Panc1 (cell line): ENCODE measurements at regions not wholly inside any gene's neighbourhood (a gene's known extent, or its start where the extent isn't known, plus 50 kb on each side); places are given as distances from the start of the nearest gene placed in this dataset.

Source experiments
- ATAC-seq: fragments of 200-7000 bp; cut with Tn5 transposase; 2 replicates; pipeline ENCODE4 v1.9.1; 2020; ENCODE audit warnings: mild to moderate bottlenecking, moderate library complexity
- BruUV-seq: library from RNA; stranded (reverse); fragments of 400-500 nt; replicated peaks from 2 replicates; lab custom pipeline; 2021; lab: Mats Ljungman, UMichigan
- CTCF ChIA-PET: fragments of 300-600 bp; sonication (Branson Sonifier 250); formaldehyde crosslinking; loops from one replicate; lab custom pipeline; 2022; ENCODE audit warnings: antibody characterized with exemption; lab: Charles Lee
- POLR2A ChIA-PET: fragments of 300-600 bp; sonication (Branson Sonifier 250); formaldehyde crosslinking; loops from one replicate; lab custom pipeline; 2022; ENCODE audit warnings: antibody characterized with exemption; lab: Charles Lee
- DNase-seq: peaks from one replicate; pipeline ENCODE4 v3.0.0-alpha.2; 2010; ENCODE audit warnings: low read depth, low spot score
- H3K27ac ChIP-seq: 2 replicates; pipeline ENCODE4 v1.5.1; 2011; ENCODE audit warnings: mild to moderate bottlenecking, low read length, inconsistent platforms
- H3K27me3 ChIP-seq: fragments of 200-500 bp; sonication (Bioruptor generic); 2 replicates; pipeline ENCODE4 v1.6.0; 2014; ENCODE audit warnings: low read length, inconsistent platforms; ENCODE audit not compliant: control insufficient read depth, insufficient read depth
- H3K36me3 ChIP-seq: fragments of 200-500 bp; sonication (Bioruptor generic); 2 replicates; pipeline ENCODE4 v1.5.1; 2014; ENCODE audit warnings: inconsistent platforms, mild to moderate bottlenecking, low read length, moderate library complexity; ENCODE audit not compliant: control insufficient read depth, insufficient read depth
- H3K4me1 ChIP-seq: 2 replicates; pipeline ENCODE4 v1.5.1; 2011; ENCODE audit warnings: inconsistent platforms, mild to moderate bottlenecking, low read length, moderate library complexity; ENCODE audit not compliant: control insufficient read depth, insufficient read depth
- H3K4me3 ChIP-seq, 2 experiments: 2 replicates each; pipeline ENCODE4 v1.5.1; 2011 to 2012; ENCODE audit warnings: low read depth in 2 of 2, low read length in 2 of 2, mild to moderate bottlenecking in 2 of 2, inconsistent platforms in 1 of 2, moderate library complexity in 1 of 2
- H3K9me3 ChIP-seq: fragments of 200-500 bp; sonication (Bioruptor generic); 2 replicates; pipeline ENCODE4 v1.5.1; 2014; ENCODE audit warnings: low read depth, mild to moderate bottlenecking, inconsistent platforms, low read length, moderate library complexity; ENCODE audit not compliant: control insufficient read depth, insufficient read depth
- POLR2AphosphoS5 ChIP-seq: IDR thresholded peaks from 2 replicates; pipeline ENCODE4 v1.6.1; 2012; ENCODE audit warnings: mild to moderate bottlenecking, low read depth, low read length, moderate library complexity
- SIN3A ChIP-seq: IDR thresholded peaks from 2 replicates; pipeline ENCODE4 v1.6.1; 2012; ENCODE audit warnings: low read depth, mild to moderate bottlenecking, low read length, moderate library complexity, borderline replicate concordance; ENCODE audit not compliant: insufficient read depth
- TCF7L2 ChIP-seq: IDR thresholded peaks from 2 replicates; pipeline ENCODE4 v1.6.1; 2011; ENCODE audit warnings: mild to moderate bottlenecking, low read depth, low read length, inconsistent platforms
- in situ Hi-C: cut with HindIII; loops from 2 replicates; pipeline ENCODE4 v1.10.0; 2016; ENCODE audit warnings: low sequenced_read_pairs, low pct_unique_long_range_greater_than_20kb
- intact Hi-C: fragments of 100-400 bp; cut with micrococcal nuclease; formaldehyde crosslinking; loops from one replicate; pipeline ENCODE4 v1.10.0; 2022; ENCODE audit not compliant: unreplicated experiment
- TF ChIP-seq, protein P1 (sequence below): fragments of 450-650 bp; IDR thresholded peaks from 2 replicates; pipeline ENCODE4 v1.5.1; 2017; ENCODE audit warnings: mild to moderate bottlenecking
- TF ChIP-seq, protein P2 (sequence below), 2 experiments: IDR thresholded peaks; 2 replicates each; pipeline ENCODE4 v1.6.1; 2011 to 2012; ENCODE audit warnings: low read depth in 2 of 2, control low read depth in 1 of 2, low read length in 1 of 2, mild to moderate bottlenecking in 1 of 2, moderate library complexity in 1 of 2; ENCODE audit not compliant: insufficient read depth in 1 of 2

DNA sequence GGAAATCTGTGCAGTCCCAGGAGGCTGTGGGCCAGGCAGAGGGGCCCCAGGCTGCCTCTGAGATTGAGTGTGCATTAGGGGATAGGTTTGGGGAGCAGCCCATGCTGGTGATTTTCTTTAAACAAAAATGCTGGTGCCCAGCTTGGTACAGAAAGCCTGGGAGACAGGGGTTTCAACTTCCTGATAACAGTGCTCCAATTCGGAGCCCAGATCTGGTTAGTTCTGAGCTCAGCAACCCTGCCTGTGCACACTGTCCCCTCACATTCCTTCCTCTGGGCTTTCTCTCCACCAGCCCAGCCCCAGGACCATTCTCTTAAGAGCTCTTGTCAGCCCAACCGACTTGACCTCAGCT is 379.2 kb upstream of the ZMIZ1 start:
- ChIA-PET POLR2A (no interaction called here), CTCF (no interaction called here)
- intact Hi-C loops, result no loop called here
- Histone ChIP-seq H3K4me3 (no peak overlapping the region), H3K27me3 (no peaks in the 10 kb centered on the region), H3K9me3 (no peaks in the 10 kb centered on the region), H3K4me1 (no peaks in the 10 kb centered on the region), H3K36me3 (no peaks in the 10 kb centered on the region), H3K27ac (no peak overlapping the region)
- BruUV-seq, result no TSS peak
- in situ Hi-C loops, result no loop called here
- DNase-seq (no peak), ATAC-seq (no peak)
- TF ChIP-seq, protein P1, sequence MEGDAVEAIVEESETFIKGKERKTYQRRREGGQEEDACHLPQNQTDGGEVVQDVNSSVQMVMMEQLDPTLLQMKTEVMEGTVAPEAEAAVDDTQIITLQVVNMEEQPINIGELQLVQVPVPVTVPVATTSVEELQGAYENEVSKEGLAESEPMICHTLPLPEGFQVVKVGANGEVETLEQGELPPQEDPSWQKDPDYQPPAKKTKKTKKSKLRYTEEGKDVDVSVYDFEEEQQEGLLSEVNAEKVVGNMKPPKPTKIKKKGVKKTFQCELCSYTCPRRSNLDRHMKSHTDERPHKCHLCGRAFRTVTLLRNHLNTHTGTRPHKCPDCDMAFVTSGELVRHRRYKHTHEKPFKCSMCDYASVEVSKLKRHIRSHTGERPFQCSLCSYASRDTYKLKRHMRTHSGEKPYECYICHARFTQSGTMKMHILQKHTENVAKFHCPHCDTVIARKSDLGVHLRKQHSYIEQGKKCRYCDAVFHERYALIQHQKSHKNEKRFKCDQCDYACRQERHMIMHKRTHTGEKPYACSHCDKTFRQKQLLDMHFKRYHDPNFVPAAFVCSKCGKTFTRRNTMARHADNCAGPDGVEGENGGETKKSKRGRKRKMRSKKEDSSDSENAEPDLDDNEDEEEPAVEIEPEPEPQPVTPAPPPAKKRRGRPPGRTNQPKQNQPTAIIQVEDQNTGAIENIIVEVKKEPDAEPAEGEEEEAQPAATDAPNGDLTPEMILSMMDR, result no peak
- TF ChIP-seq SIN3A (no peak), POLR2AphosphoS5 (no peak), TCF7L2 (no peak)
- TF ChIP-seq, protein P2, sequence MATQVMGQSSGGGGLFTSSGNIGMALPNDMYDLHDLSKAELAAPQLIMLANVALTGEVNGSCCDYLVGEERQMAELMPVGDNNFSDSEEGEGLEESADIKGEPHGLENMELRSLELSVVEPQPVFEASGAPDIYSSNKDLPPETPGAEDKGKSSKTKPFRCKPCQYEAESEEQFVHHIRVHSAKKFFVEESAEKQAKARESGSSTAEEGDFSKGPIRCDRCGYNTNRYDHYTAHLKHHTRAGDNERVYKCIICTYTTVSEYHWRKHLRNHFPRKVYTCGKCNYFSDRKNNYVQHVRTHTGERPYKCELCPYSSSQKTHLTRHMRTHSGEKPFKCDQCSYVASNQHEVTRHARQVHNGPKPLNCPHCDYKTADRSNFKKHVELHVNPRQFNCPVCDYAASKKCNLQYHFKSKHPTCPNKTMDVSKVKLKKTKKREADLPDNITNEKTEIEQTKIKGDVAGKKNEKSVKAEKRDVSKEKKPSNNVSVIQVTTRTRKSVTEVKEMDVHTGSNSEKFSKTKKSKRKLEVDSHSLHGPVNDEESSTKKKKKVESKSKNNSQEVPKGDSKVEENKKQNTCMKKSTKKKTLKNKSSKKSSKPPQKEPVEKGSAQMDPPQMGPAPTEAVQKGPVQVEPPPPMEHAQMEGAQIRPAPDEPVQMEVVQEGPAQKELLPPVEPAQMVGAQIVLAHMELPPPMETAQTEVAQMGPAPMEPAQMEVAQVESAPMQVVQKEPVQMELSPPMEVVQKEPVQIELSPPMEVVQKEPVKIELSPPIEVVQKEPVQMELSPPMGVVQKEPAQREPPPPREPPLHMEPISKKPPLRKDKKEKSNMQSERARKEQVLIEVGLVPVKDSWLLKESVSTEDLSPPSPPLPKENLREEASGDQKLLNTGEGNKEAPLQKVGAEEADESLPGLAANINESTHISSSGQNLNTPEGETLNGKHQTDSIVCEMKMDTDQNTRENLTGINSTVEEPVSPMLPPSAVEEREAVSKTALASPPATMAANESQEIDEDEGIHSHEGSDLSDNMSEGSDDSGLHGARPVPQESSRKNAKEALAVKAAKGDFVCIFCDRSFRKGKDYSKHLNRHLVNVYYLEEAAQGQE (IDR thresholded peaks at IDR 0.05; ENCODE audit: insufficient read depth in 1 of 2, low read depth in 2 of 2, low read length in 1 of 2), result no peak

DNA sequence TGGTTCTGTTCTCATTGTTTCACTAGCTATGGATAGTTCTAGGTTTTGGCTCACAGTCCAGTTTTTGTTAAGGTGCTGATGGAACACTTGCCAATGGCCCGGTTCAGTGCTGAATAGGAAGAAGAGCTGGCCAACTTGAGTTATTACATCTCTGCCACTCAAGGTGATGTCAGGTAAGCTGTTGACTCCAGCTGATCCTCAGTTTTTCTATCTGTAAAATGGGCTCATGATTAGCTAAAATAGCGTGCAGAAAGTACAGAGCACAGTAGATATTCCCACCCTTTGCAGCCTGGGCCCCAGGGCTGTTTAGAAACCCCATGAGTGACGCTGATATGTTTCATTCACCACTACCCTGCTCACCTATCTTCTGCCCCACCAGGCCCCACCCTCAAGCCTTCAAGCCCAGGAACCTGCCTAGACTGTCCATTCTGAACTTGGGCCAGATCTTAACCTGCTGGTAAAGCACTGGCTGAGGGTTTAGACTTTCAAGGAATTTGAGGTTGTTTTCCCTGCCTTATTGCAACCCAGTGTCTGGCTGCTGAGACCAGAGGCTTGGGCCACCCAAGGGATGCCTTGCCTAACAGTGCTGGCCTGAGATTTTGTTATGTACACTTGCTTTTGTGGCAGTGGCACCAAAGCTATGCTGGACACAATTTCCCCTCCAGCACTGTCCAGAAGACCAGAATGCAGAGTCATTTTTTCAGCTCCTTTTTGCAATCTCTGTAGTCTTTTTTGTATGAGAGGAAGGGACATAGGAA is 378.2 kb upstream of the ZMIZ1 start:
- ChIA-PET POLR2A (no interaction called here), CTCF (interaction anchor here (1.1 kb wide), 1 partner anchor 33 kb away, joined by 3 read pairs; no protein-coding TSS in a partner anchor)
- no peak overlapping the region for H3K4me3 ChIP-seq
- no peaks in the 10 kb centered on the region for H3K4me1 ChIP-seq
- DNase-seq, result no peak
- H3K27ac ChIP-seq, result no peak overlapping the region
- no TSS peak for BruUV-seq
- ATAC-seq, result no peak
- no peaks in the 10 kb centered on the region for H3K9me3 ChIP-seq
- no peak for TF ChIP-seq POLR2AphosphoS5
- TF ChIP-seq TCF7L2, result no peak
- TF ChIP-seq, protein P1, result no peak
- TF ChIP-seq, protein P2 (IDR thresholded peaks at IDR 0.05; ENCODE audit: insufficient read depth in 1 of 2, low read depth in 2 of 2, low read length in 1 of 2), result no peak
- TF ChIP-seq SIN3A, result no peak
- H3K36me3 ChIP-seq, result no peaks in the 10 kb centered on the region
- in situ Hi-C loops, result no loop called here
- H3K27me3 ChIP-seq, result no peaks in the 10 kb centered on the region
- intact Hi-C loops, result no loop called here
